Panc1 (cell line): ENCODE measurements at regions not wholly inside any gene's neighbourhood (a gene's known extent, or its start where the extent isn't known, plus 50 kb on each side); places are given as distances from the start of the nearest gene placed in this dataset.

Source experiments
- ATAC-seq: fragments of 200-7000 bp; cut with Tn5 transposase; 2 replicates; pipeline ENCODE4 v1.9.1; 2020; ENCODE audit warnings: mild to moderate bottlenecking, moderate library complexity
- BruUV-seq: library from RNA; stranded (reverse); fragments of 400-500 nt; replicated peaks from 2 replicates; lab custom pipeline; 2021; lab: Mats Ljungman, UMichigan
- CTCF ChIA-PET: fragments of 300-600 bp; sonication (Branson Sonifier 250); formaldehyde crosslinking; loops from one replicate; lab custom pipeline; 2022; ENCODE audit warnings: antibody characterized with exemption; lab: Charles Lee
- POLR2A ChIA-PET: fragments of 300-600 bp; sonication (Branson Sonifier 250); formaldehyde crosslinking; loops from one replicate; lab custom pipeline; 2022; ENCODE audit warnings: antibody characterized with exemption; lab: Charles Lee
- DNase-seq: peaks from one replicate; pipeline ENCODE4 v3.0.0-alpha.2; 2010; ENCODE audit warnings: low read depth, low spot score
- H3K27ac ChIP-seq: 2 replicates; pipeline ENCODE4 v1.5.1; 2011; ENCODE audit warnings: mild to moderate bottlenecking, low read length, inconsistent platforms
- H3K27me3 ChIP-seq: fragments of 200-500 bp; sonication (Bioruptor generic); 2 replicates; pipeline ENCODE4 v1.6.0; 2014; ENCODE audit warnings: low read length, inconsistent platforms; ENCODE audit not compliant: control insufficient read depth, insufficient read depth
- H3K36me3 ChIP-seq: fragments of 200-500 bp; sonication (Bioruptor generic); 2 replicates; pipeline ENCODE4 v1.5.1; 2014; ENCODE audit warnings: inconsistent platforms, mild to moderate bottlenecking, low read length, moderate library complexity; ENCODE audit not compliant: control insufficient read depth, insufficient read depth
- H3K4me1 ChIP-seq: 2 replicates; pipeline ENCODE4 v1.5.1; 2011; ENCODE audit warnings: inconsistent platforms, mild to moderate bottlenecking, low read length, moderate library complexity; ENCODE audit not compliant: control insufficient read depth, insufficient read depth
- H3K4me3 ChIP-seq, 2 experiments: 2 replicates each; pipeline ENCODE4 v1.5.1; 2011 to 2012; ENCODE audit warnings: low read depth in 2 of 2, low read length in 2 of 2, mild to moderate bottlenecking in 2 of 2, inconsistent platforms in 1 of 2, moderate library complexity in 1 of 2
- H3K9me3 ChIP-seq: fragments of 200-500 bp; sonication (Bioruptor generic); 2 replicates; pipeline ENCODE4 v1.5.1; 2014; ENCODE audit warnings: low read depth, mild to moderate bottlenecking, inconsistent platforms, low read length, moderate library complexity; ENCODE audit not compliant: control insufficient read depth, insufficient read depth
- POLR2AphosphoS5 ChIP-seq: IDR thresholded peaks from 2 replicates; pipeline ENCODE4 v1.6.1; 2012; ENCODE audit warnings: mild to moderate bottlenecking, low read depth, low read length, moderate library complexity
- REST ChIP-seq, 2 experiments: IDR thresholded peaks; 2 replicates each; pipeline ENCODE4 v1.6.1; 2011 to 2012; ENCODE audit warnings: low read depth in 2 of 2, control low read depth in 1 of 2, low read length in 1 of 2, mild to moderate bottlenecking in 1 of 2, moderate library complexity in 1 of 2; ENCODE audit not compliant: insufficient read depth in 1 of 2
- SIN3A ChIP-seq: IDR thresholded peaks from 2 replicates; pipeline ENCODE4 v1.6.1; 2012; ENCODE audit warnings: low read depth, mild to moderate bottlenecking, low read length, moderate library complexity, borderline replicate concordance; ENCODE audit not compliant: insufficient read depth
- TCF7L2 ChIP-seq: IDR thresholded peaks from 2 replicates; pipeline ENCODE4 v1.6.1; 2011; ENCODE audit warnings: mild to moderate bottlenecking, low read depth, low read length, inconsistent platforms
- in situ Hi-C: cut with HindIII; loops from 2 replicates; pipeline ENCODE4 v1.10.0; 2016; ENCODE audit warnings: low sequenced_read_pairs, low pct_unique_long_range_greater_than_20kb
- intact Hi-C: fragments of 100-400 bp; cut with micrococcal nuclease; formaldehyde crosslinking; loops from one replicate; pipeline ENCODE4 v1.10.0; 2022; ENCODE audit not compliant: unreplicated experiment
- TF ChIP-seq, protein P1 (sequence below): fragments of 450-650 bp; IDR thresholded peaks from 2 replicates; pipeline ENCODE4 v1.5.1; 2017; ENCODE audit warnings: mild to moderate bottlenecking

DNA sequence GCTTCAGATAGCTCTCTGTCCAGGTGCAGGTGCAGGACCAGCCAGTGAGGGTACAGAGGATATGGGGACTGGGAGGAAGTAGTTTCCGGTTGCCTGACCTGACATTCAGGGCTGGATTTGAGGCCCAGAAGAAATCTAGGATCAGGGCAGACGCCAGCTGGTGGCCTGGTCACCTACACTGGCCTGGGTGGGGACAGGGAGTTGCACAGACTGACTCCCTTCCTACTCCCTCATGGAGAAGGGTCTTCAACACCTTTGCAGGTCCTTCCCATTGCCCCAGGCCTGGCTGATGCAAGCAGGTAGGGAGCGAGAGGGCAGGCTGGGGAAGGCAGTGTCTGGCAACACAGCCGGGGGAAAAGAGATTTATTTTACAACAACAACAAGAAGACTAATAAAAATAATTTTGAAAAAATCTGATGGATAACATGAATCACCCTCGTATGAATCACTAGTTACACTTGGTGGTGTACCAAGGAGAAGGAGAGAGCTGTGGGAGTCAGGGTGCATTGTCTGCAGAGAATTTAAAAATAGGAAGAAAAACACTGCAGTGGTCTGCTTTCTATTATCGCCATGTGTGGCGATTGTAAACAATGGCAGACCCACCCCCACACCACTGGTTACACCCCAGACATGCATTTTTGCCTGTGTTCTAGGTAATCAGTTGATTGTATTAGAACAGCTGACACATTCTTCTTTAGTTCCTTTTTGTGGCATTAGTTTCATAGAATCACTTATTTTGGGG lies 62.3 kb upstream of the SNX9 start:
- intact Hi-C loops = loop anchor here (2.0 kb wide), 1 partner anchor 112 kb away; no protein-coding TSS in a partner anchor
- ChIA-PET POLR2A (interaction anchor here (0.5 to 0.6 kb wide), 2 partner anchors 41 to 65 kb away, joined by 4 to 6 read pairs; no protein-coding TSS in a partner anchor), CTCF (interaction anchor here (0.8 to 1.2 kb wide), 3 partner anchors 10 to 113 kb away, joined by 4 to 5 read pairs (median 4); no protein-coding TSS in a partner anchor)
- in situ Hi-C loops = loop anchor here (25.0 kb wide), 1 partner anchor 102 kb away; no protein-coding TSS in a partner anchor
- Histone ChIP-seq H3K36me3 (no peaks in the 10 kb centered on the region), H3K27me3 (no peaks in the 10 kb centered on the region), H3K4me1 (peaks cover 74% of the 10 kb centered on the region), H3K4me3 (peak overlapping the region in 1 of 2 experiments; percentile 6; a peak in 1 of 4 replicates), H3K9me3 (no peaks in the 10 kb centered on the region), H3K27ac (peak overlapping the region; percentile 94)
- DNase-seq (peak; percentile 79), ATAC-seq (peak; percentile 48)
- no TSS peak for BruUV-seq
- TF ChIP-seq POLR2AphosphoS5 (peak; percentile 55; the same call in 1 of the 2 replicates), TCF7L2 (no peak)
- TF ChIP-seq, protein P1, sequence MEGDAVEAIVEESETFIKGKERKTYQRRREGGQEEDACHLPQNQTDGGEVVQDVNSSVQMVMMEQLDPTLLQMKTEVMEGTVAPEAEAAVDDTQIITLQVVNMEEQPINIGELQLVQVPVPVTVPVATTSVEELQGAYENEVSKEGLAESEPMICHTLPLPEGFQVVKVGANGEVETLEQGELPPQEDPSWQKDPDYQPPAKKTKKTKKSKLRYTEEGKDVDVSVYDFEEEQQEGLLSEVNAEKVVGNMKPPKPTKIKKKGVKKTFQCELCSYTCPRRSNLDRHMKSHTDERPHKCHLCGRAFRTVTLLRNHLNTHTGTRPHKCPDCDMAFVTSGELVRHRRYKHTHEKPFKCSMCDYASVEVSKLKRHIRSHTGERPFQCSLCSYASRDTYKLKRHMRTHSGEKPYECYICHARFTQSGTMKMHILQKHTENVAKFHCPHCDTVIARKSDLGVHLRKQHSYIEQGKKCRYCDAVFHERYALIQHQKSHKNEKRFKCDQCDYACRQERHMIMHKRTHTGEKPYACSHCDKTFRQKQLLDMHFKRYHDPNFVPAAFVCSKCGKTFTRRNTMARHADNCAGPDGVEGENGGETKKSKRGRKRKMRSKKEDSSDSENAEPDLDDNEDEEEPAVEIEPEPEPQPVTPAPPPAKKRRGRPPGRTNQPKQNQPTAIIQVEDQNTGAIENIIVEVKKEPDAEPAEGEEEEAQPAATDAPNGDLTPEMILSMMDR = no peak

DNA sequence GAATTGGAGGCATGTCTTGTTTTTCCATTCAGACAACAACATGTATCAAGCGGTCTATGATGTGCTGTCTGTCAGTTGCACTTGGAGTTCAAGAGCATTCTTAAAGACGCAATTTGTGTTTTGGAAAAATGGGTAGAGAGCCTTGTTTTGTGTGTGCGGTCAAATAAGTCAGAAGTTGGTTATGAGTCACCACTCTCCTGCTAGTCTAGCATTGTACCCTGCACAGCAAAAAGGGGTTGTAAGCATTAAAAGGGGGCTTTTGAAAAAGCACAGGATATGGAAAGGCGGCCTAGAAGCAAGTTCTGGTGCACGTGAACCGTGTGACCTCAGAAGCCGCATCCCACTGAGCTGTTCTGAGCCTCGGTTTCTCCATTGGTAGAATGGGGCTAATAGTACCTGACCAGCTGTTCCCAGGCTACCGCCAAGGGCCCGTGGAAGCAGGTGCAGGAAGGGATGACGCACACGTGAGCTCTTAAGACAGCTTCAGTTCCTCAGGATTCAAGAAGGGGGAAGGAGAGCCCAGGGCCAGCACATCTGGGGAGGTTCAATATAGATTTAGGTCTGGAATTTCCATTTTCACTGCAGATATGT lies 61.6 kb upstream of the SNX9 start:
- Histone ChIP-seq H3K36me3 (no peaks in the 10 kb centered on the region), H3K4me1 (peaks cover 72% of the 10 kb centered on the region), H3K27me3 (no peaks in the 10 kb centered on the region), H3K27ac (peak overlapping the region; percentile 94), H3K4me3 (peak overlapping the region in 1 of 2 experiments; percentile 6; a peak in 2 of 4 replicates), H3K9me3 (no peaks in the 10 kb centered on the region)
- intact Hi-C loops = loop anchor here (2.0 kb wide), 1 partner anchor 111 kb away; no protein-coding TSS in a partner anchor
- DNase-seq = peak; percentile 66
- POLR2A ChIA-PET = interaction anchor here (0.6 kb wide), 1 partner anchor 42 kb away, joined by 4 read pairs; no protein-coding TSS in a partner anchor
- BruUV-seq = no TSS peak
- CTCF ChIA-PET = interaction anchor here (0.8 kb wide), 1 partner anchor 102 kb away, joined by 4 read pairs; no protein-coding TSS in a partner anchor
- in situ Hi-C loops = loop anchor here (25.0 kb wide), 1 partner anchor 101 kb away; no protein-coding TSS in a partner anchor
- no peak for ATAC-seq
- TF ChIP-seq, protein P1 = no peak
- TF ChIP-seq TCF7L2 = no peak
- no peak for TF ChIP-seq REST (IDR thresholded peaks at IDR 0.05; ENCODE audit: insufficient read depth in 1 of 2, low read depth in 2 of 2, low read length in 1 of 2)
- no peak for TF ChIP-seq SIN3A
- no peak for TF ChIP-seq POLR2AphosphoS5
